Hepatocyte (in vitro differentiated cells): ENCODE measurements at regions not wholly inside any gene's neighbourhood (a gene's known extent, or its start where the extent isn't known, plus 50 kb on each side); places are given as distances from the start of the nearest gene placed in this dataset.

ENCODE experiments used
- DNase-seq: peaks from one replicate; pipeline ENCODE4 v3.0.0-alpha.2; 2016; ENCODE audit warnings: low spot score
- H2AFZ ChIP-seq: fragments of 200-600 bp; sonication (generic); 2 replicates; pipeline ENCODE4 v1.6.0; 2016; ENCODE audit warnings: antibody characterized with exemption, mild to moderate bottlenecking
- H3K27ac ChIP-seq: fragments of 200-600 bp; sonication (generic); 2 replicates; pipeline ENCODE4 v1.5.1; 2016; ENCODE audit warnings: mild to moderate bottlenecking
- H3K27me3 ChIP-seq: fragments of 200-600 bp; sonication (generic); 2 replicates; pipeline ENCODE4 v1.6.1; 2016
- H3K36me3 ChIP-seq: fragments of 200-600 bp; sonication (generic); replicated peaks from 2 replicates; pipeline ENCODE4 v1.5.1; 2016; ENCODE audit warnings: low read depth; ENCODE audit not compliant: insufficient read depth
- H3K4me1 ChIP-seq: fragments of 200-600 bp; sonication (generic); 2 replicates; pipeline ENCODE4 v1.5.1; 2016; ENCODE audit warnings: mild to moderate bottlenecking, moderate library complexity; ENCODE audit not compliant: insufficient read depth
- H3K4me2 ChIP-seq: fragments of 200-600 bp; sonication (generic); 2 replicates; pipeline ENCODE4 v1.6.0; 2016
- H3K4me3 ChIP-seq: fragments of 200-600 bp; sonication (generic); 2 replicates; pipeline ENCODE4 v1.5.1; 2016; ENCODE audit warnings: mild to moderate bottlenecking
- H3K79me2 ChIP-seq: fragments of 200-600 bp; sonication (generic); 2 replicates; pipeline ENCODE4 v1.6.0; 2017; ENCODE audit warnings: mild to moderate bottlenecking
- H3K9me2 ChIP-seq: fragments of 200-600 bp; sonication (generic); replicated peaks from 2 replicates; pipeline ENCODE4 v1.6.0; 2017; ENCODE audit warnings: mild to moderate bottlenecking; ENCODE audit not compliant: insufficient read depth
- H3K9me3 ChIP-seq: fragments of 200-600 bp; sonication (generic); 2 replicates; pipeline ENCODE4 v1.5.1; 2016; ENCODE audit warnings: low read depth, mild to moderate bottlenecking
- H4K20me1 ChIP-seq: fragments of 200-600 bp; sonication (generic); 2 replicates; pipeline ENCODE4 v1.6.0; 2016; ENCODE audit warnings: mild to moderate bottlenecking; ENCODE audit not compliant: insufficient read depth, poor library complexity, severe bottlenecking
- EZH2 ChIP-seq: fragments of 200-600 bp; sonication (generic); IDR thresholded peaks from 2 replicates; pipeline ENCODE4 v1.6.1; 2016; ENCODE audit warnings: antibody characterized with exemption, mild to moderate bottlenecking, borderline replicate concordance
- EZH2phosphoT487 ChIP-seq: fragments of 200-600 bp; sonication (generic); IDR thresholded peaks from one replicate; pipeline ENCODE4 v1.6.1; 2018; ENCODE audit warnings: antibody characterized with exemption, mild to moderate bottlenecking, low read depth, moderate library complexity; ENCODE audit not compliant: unreplicated experiment, severe bottlenecking
- WGBS: methylation state at CpG from one replicate; pipeline ENCODE4 v1.1.6; 2016; ENCODE audit warnings: low lambda C conversion rate; ENCODE audit errors: missing lambda C conversion rate; 5-methylcytosine and 5-hydroxymethylcytosine counted together
- TF ChIP-seq, protein P1 (sequence below): fragments of 200-600 bp; sonication (generic); IDR thresholded peaks from 2 replicates; pipeline ENCODE4 v1.5.1; 2016; ENCODE audit warnings: antibody characterized with exemption, mild to moderate bottlenecking; ENCODE audit not compliant: poor library complexity

DNA sequence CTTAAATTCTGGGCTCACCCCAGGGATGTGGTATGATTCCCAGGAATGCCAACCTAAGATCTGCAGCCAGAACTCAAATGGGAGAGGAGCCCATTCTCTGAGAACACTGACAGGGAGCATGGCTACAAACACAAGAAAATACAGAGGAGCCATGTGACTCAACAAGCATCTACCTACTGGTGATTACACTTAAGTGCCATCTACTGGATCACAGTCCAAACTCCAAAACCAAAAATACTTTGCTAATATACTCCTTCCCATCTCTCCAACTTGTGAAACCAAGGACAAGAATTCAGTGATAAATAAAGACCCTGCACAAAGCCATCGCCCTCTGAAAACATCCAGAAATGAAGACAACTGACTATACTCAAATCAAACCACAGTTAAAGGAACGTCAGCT is 116.9 kb downstream of the NR4A2 start:
- H2AFZ ChIP-seq, result no peak overlapping the region
- H3K36me3 ChIP-seq, result no peaks in the 10 kb centered on the region
- no peak for DNase-seq
- TF ChIP-seq EZH2phosphoT487, result no peak
- TF ChIP-seq EZH2, result no peak
- TF ChIP-seq, protein P1, sequence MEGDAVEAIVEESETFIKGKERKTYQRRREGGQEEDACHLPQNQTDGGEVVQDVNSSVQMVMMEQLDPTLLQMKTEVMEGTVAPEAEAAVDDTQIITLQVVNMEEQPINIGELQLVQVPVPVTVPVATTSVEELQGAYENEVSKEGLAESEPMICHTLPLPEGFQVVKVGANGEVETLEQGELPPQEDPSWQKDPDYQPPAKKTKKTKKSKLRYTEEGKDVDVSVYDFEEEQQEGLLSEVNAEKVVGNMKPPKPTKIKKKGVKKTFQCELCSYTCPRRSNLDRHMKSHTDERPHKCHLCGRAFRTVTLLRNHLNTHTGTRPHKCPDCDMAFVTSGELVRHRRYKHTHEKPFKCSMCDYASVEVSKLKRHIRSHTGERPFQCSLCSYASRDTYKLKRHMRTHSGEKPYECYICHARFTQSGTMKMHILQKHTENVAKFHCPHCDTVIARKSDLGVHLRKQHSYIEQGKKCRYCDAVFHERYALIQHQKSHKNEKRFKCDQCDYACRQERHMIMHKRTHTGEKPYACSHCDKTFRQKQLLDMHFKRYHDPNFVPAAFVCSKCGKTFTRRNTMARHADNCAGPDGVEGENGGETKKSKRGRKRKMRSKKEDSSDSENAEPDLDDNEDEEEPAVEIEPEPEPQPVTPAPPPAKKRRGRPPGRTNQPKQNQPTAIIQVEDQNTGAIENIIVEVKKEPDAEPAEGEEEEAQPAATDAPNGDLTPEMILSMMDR, result no peak
- H3K79me2 ChIP-seq, result peaks cover 4% of the 10 kb centered on the region
- H3K9me2 ChIP-seq, result no peaks in the 10 kb centered on the region
- H3K4me2 ChIP-seq, result no peak overlapping the region
- H3K9me3 ChIP-seq, result no peaks in the 10 kb centered on the region
- no peaks in the 10 kb centered on the region for H3K4me1 ChIP-seq
- no peaks in the 10 kb centered on the region for H4K20me1 ChIP-seq
- H3K27me3 ChIP-seq, result no peaks in the 10 kb centered on the region
- no peak overlapping the region for H3K27ac ChIP-seq
- WGBS, result 61% methylated on average over 2 of the region's 2 CpGs
- no peak overlapping the region for H3K4me3 ChIP-seq

DNA sequence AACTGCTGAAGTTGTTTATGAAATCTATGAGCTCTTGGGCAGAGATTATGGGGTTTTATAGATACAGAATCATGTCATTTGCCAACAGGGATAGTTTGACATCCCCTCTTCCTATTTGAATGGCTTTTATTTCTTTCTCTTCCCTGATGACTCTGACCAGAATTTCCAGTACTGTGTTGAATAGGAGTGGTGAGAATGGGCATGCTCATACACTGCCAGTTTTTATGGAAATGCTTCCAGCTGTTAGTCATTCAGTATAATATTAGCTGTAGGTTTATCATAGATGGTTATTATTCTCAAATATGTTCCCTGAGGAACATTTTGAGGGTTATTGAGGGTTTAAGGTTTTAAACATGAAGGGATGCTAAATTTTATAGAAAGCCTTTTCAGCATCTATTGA is 121.2 kb downstream of the NR4A2 start:
- Histone ChIP-seq H4K20me1 (no peaks in the 10 kb centered on the region), H3K9me2 (no peaks in the 10 kb centered on the region), H3K4me2 (no peak overlapping the region), H3K27me3 (no peaks in the 10 kb centered on the region), H3K4me1 (no peaks in the 10 kb centered on the region), H3K4me3 (no peak overlapping the region), H3K27ac (no peak overlapping the region), H3K9me3 (no peaks in the 10 kb centered on the region), H3K79me2 (peaks cover 4% of the 10 kb centered on the region), H3K36me3 (no peaks in the 10 kb centered on the region), H2AFZ (no peak overlapping the region)
- DNase-seq, result no peak
- TF ChIP-seq EZH2phosphoT487 (no peak), EZH2 (no peak)
- TF ChIP-seq, protein P1, result no peak

DNA sequence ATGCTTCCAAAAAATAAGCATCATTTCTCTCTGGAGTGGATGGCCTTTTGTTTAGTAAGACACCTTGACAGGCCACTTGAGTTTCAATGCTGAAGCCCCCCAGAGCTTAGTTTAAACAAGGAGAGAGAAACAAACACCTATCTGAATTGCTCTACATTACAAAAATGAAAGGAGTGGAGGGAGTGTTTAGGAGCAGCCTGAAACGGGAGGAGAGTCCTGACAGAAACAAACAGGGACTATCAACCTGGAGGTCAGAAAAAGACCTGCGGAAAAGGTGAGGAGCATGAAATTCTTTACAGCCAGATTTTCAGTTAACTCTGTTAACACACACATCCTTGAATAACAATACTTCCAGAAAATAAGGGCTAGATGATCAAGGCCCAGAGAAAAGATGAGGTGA is 126.2 kb downstream of the NR4A2 start:
- Histone ChIP-seq H4K20me1 (no peaks in the 10 kb centered on the region), H3K27me3 (no peaks in the 10 kb centered on the region), H3K9me2 (no peaks in the 10 kb centered on the region), H3K9me3 (no peaks in the 10 kb centered on the region), H3K79me2 (no peaks in the 10 kb centered on the region), H2AFZ (no peak overlapping the region), H3K4me2 (no peak overlapping the region), H3K4me1 (no peaks in the 10 kb centered on the region), H3K36me3 (no peaks in the 10 kb centered on the region), H3K27ac (no peak overlapping the region), H3K4me3 (no peak overlapping the region)
- TF ChIP-seq, protein P1, result no peak
- TF ChIP-seq EZH2phosphoT487, result no peak
- no peak for TF ChIP-seq EZH2
- DNase-seq, result no peak
- 38% methylated on average over 2 of the region's 2 CpGs for WGBS

DNA sequence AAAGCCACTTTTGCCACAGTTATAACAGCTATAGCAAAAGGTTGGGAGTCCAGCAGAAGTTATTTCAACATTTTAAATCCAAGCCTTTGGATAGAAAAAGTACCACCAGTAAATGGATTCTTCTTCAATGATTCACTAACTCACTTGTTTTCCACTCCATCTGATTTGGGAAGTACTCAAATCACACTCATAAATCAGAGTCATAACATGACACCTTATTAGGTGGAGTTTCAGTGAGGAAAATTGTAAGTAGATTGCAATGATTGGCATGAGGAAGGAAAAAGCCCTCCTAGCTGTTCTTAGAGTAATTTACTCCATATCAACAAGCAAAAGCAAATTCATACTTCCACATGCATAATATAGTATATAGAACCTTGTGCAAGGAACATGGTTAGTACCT is 132.9 kb downstream of the NR4A2 start:
- no peaks in the 10 kb centered on the region for H3K9me3 ChIP-seq
- no peak overlapping the region for H3K4me2 ChIP-seq
- no peaks in the 10 kb centered on the region for H3K9me2 ChIP-seq
- H2AFZ ChIP-seq, result no peak overlapping the region
- H3K4me3 ChIP-seq, result no peak overlapping the region
- no peak overlapping the region for H3K27ac ChIP-seq
- H3K27me3 ChIP-seq, result no peaks in the 10 kb centered on the region
- no peaks in the 10 kb centered on the region for H4K20me1 ChIP-seq
- no peaks in the 10 kb centered on the region for H3K4me1 ChIP-seq
- DNase-seq, result no peak
- no peak for TF ChIP-seq EZH2phosphoT487
- TF ChIP-seq, protein P1, result no peak
- H3K79me2 ChIP-seq, result no peaks in the 10 kb centered on the region
- no peaks in the 10 kb centered on the region for H3K36me3 ChIP-seq
